Prostate gland (tissue), 2 donors: ENCODE measurements at regions not wholly inside any gene's neighbourhood (a gene's known extent, or its start where the extent isn't known, plus 50 kb on each side); places are given as distances from the start of the nearest gene placed in this dataset.

Source experiments
- DNase-seq: peaks from one replicate; pipeline ENCODE4 v3.0.0-alpha.2; 2019; ENCODE audit warnings: low spot score
- H3K27ac ChIP-seq, 2 donors: fragments of 200-600 bp; sonication (generic); 2 replicates each; pipeline ENCODE4 v1.5.1; 2017 to 2019
- H3K27me3 ChIP-seq: fragments of 200-600 bp; sonication (generic); replicated peaks from 2 replicates; pipeline ENCODE4 v1.5.1; 2019; ENCODE audit not compliant: insufficient read depth
- H3K36me3 ChIP-seq, 2 donors: fragments of 200-600 bp; sonication (generic); 1 replicate in 1 of 2; 2 replicates in 1 of 2; pipeline versions ENCODE4 v1.5.1 to v1.8.1; 2017 to 2019
- H3K4me1 ChIP-seq: fragments of 200-600 bp; sonication (generic); replicated peaks from 2 replicates; pipeline ENCODE4 v1.5.1; 2019
- H3K4me3 ChIP-seq, 2 donors: fragments of 200-600 bp; sonication (generic); 2 replicates each; pipeline ENCODE4 v1.5.1; 2017 to 2019
- H3K9me3 ChIP-seq: fragments of 200-600 bp; sonication (generic); 2 replicates; pipeline ENCODE4 v1.5.1; 2017
- CTCF ChIP-seq, 4 experiments: fragments of 200-600 bp in 2 of 4; fragments of 450-650 bp in 2 of 4; sonication (generic) in 2 of 4; IDR thresholded peaks; 1 replicate in 3 of 4; 2 replicates in 1 of 4; pipeline ENCODE4 v1.5.1; 2016 to 2019; ENCODE audit warnings: antibody characterized with exemption in 4 of 4, mild to moderate bottlenecking in 2 of 4, moderate library complexity in 2 of 4
- POLR2A ChIP-seq: fragments of 450-650 bp; IDR thresholded peaks from one replicate; pipeline ENCODE4 v1.6.1; 2016; ENCODE audit warnings: antibody characterized with exemption, mild to moderate bottlenecking
- POLR2AphosphoS5 ChIP-seq: sonication (generic); formaldehyde crosslinking; IDR thresholded peaks from one replicate; pipeline ENCODE4 v1.6.1; 2017; ENCODE audit warnings: antibody characterized with exemption
- WGBS: methylation state at CpG from one replicate; pipeline ENCODE4 v1.1.5; 2018; 5-methylcytosine and 5-hydroxymethylcytosine counted together
- intact Hi-C: fragments of 100-400 bp; cut with DNase I; formaldehyde crosslinking; loops from one replicate; pipeline ENCODE4 v1.14.2; 2022

- TF ChIP-seq POLR2A (no peak), POLR2AphosphoS5 (no peak), CTCF (IDR thresholded peaks at IDR 0.05) (no peak)
- Histone ChIP-seq H3K27ac (no peak overlapping the region), H3K9me3 (no peaks in the 10 kb centered on the region), H3K27me3 (peaks cover 7% of the 10 kb centered on the region), H3K4me1 (no peaks in the 10 kb centered on the region), H3K4me3 (no peak overlapping the region), H3K36me3 (no peaks in the 10 kb centered on the region)
- intact Hi-C loops, result no loop called here
- DNase-seq, result no peak
- WGBS, result 68% methylated on average over 4 of the region's 4 CpGs
These were observed 577.6 kb downstream of the MATN1 start for GRCh38 chr1:30145723-30146303.

- Histone ChIP-seq H3K4me3 (no peak overlapping the region), H3K27ac (no peak overlapping the region), H3K36me3 (no peaks in the 10 kb centered on the region), H3K4me1 (no peaks in the 10 kb centered on the region), H3K27me3 (peaks cover 7% of the 10 kb centered on the region), H3K9me3 (no peaks in the 10 kb centered on the region)
- WGBS, result 95% methylated on average over 1 of the region's 1 CpG
- intact Hi-C loops, result no loop called here
- DNase-seq, result no peak
- TF ChIP-seq CTCF (IDR thresholded peaks at IDR 0.05), result no peak
- no peak for TF ChIP-seq POLR2AphosphoS5
These were observed 578.6 kb downstream of the MATN1 start for GRCh38 chr1:30144831-30145230.

- intact Hi-C loops, result no loop called here
- TF ChIP-seq POLR2A (no peak), CTCF (IDR thresholded peaks at IDR 0.05) (no peak), POLR2AphosphoS5 (no peak)
- H3K9me3 ChIP-seq, result no peaks in the 10 kb centered on the region
- H3K27ac ChIP-seq, result no peak overlapping the region
- DNase-seq, result no peak
- H3K4me1 ChIP-seq, result no peaks in the 10 kb centered on the region
- WGBS, result 100% methylated on average over 1 of the region's 1 CpG
- no peaks in the 10 kb centered on the region for H3K36me3 ChIP-seq
- no peak overlapping the region for H3K4me3 ChIP-seq
- H3K27me3 ChIP-seq, result peaks cover 7% of the 10 kb centered on the region
These were observed 579.9 kb downstream of the MATN1 start for GRCh38 chr1:30143517-30143916.

- H3K27ac ChIP-seq, result no peak overlapping the region
- H3K4me3 ChIP-seq, result no peak overlapping the region
- intact Hi-C loops, result no loop called here
- no peak for DNase-seq
- H3K27me3 ChIP-seq, result peaks cover 3% of the 10 kb centered on the region
- no peaks in the 10 kb centered on the region for H3K9me3 ChIP-seq
- H3K36me3 ChIP-seq, result no peaks in the 10 kb centered on the region
- WGBS, result 66% methylated on average over 7 of the region's 7 CpGs
- no peaks in the 10 kb centered on the region for H3K4me1 ChIP-seq
- TF ChIP-seq POLR2A, result no peak
- no peak for TF ChIP-seq CTCF (IDR thresholded peaks at IDR 0.05)
- no peak for TF ChIP-seq POLR2AphosphoS5
These were observed 582.8 kb downstream of the MATN1 start for GRCh38 chr1:30140566-30140965.

GRCh38 chr1:30138891-30139290 is 584.5 kb downstream of the MATN1 start:
- WGBS, result 89% methylated on average over 5 of the region's 5 CpGs
- Histone ChIP-seq H3K27ac (no peak overlapping the region), H3K36me3 (no peaks in the 10 kb centered on the region), H3K27me3 (peaks cover 3% of the 10 kb centered on the region), H3K4me3 (no peak overlapping the region), H3K9me3 (no peaks in the 10 kb centered on the region), H3K4me1 (no peaks in the 10 kb centered on the region)
- intact Hi-C loops, result no loop called here
- DNase-seq, result no peak
- TF ChIP-seq POLR2A (no peak), POLR2AphosphoS5 (no peak)
